IMR-90 (cell line): ENCODE measurements at regions not wholly inside any gene's neighbourhood (a gene's known extent, or its start where the extent isn't known, plus 50 kb on each side); places are given as distances from the start of the nearest gene placed in this dataset.

Experiments
- CHD1 ChIP-seq: IDR thresholded peaks from 2 replicates; pipeline ENCODE4 v1.6.1; 2012; ENCODE audit warnings: low read depth, low read length, improper control_type of control experiment
- CTCF ChIP-seq: conservative IDR thresholded peaks from 2 replicates; pipeline ENCODE4 v1.5.1; 2012; ENCODE audit warnings: mild to moderate bottlenecking, low read depth, low read length, improper control_type of control experiment
- ELK1 ChIP-seq: fragments of 150-350 bp; IDR thresholded peaks from 2 replicates; pipeline ENCODE4 v1.6.1; 2016; ENCODE audit warnings: low read depth, mild to moderate bottlenecking, low read length, moderate library complexity, borderline replicate concordance
- FOS ChIP-seq: fragments of 150-350 bp; IDR thresholded peaks from 2 replicates; pipeline ENCODE4 v1.6.1; 2016; ENCODE audit warnings: low read depth, low read length
- MAFK ChIP-seq: IDR thresholded peaks from 2 replicates; pipeline ENCODE4 v1.6.1; 2012; ENCODE audit warnings: low read depth, low read length, improper control_type of control experiment
- MAZ ChIP-seq: IDR thresholded peaks from 2 replicates; pipeline ENCODE4 v1.6.1; 2012; ENCODE audit warnings: low read depth, mild to moderate bottlenecking, low read length, improper control_type of control experiment, moderate library complexity, borderline replicate concordance
- POLR2A ChIP-seq: IDR thresholded peaks from 2 replicates; pipeline ENCODE4 v1.6.1; 2012; ENCODE audit warnings: mild to moderate bottlenecking, low read depth, low read length
- RCOR1 ChIP-seq: IDR thresholded peaks from 2 replicates; pipeline ENCODE4 v1.6.1; 2012; ENCODE audit warnings: mild to moderate bottlenecking, low read length, improper control_type of control experiment; ENCODE audit not compliant: insufficient replicate concordance
- RFX5 ChIP-seq: IDR thresholded peaks from 2 replicates; pipeline ENCODE4 v1.8.0; 2012; ENCODE audit warnings: low read depth, mild to moderate bottlenecking, low read length, moderate library complexity
- SMC3 ChIP-seq: fragments of 150-350 bp; IDR thresholded peaks from 2 replicates; pipeline ENCODE4 v1.6.1; 2016; ENCODE audit warnings: low read depth, mild to moderate bottlenecking, antibody characterized with exemption, low read length, moderate library complexity
- USF2 ChIP-seq: fragments of 150-350 bp; IDR thresholded peaks from 2 replicates; pipeline ENCODE4 v1.6.1; 2017; ENCODE audit warnings: mild to moderate bottlenecking, antibody characterized with exemption, low read length, low read depth

GRCh38 chr1:22221233-22221780, 78.4 kb upstream of the WNT4 start:
- TF ChIP-seq RCOR1 (no peak), FOS (no peak), RFX5 (no peak), POLR2A (no peak), CTCF (no peak), CHD1 (no peak), MAFK (no peak), USF2 (no peak), SMC3 (no peak), MAZ (no peak), ELK1 (no peak)
